Retinal pigment epithelial cell (primary cell): ENCODE measurements at regions not wholly inside any gene's neighbourhood (a gene's known extent, or its start where the extent isn't known, plus 50 kb on each side); places are given as distances from the start of the nearest gene placed in this dataset.
A peak's percentile ranks its signal among the peaks of the same experiment; 100 is the strongest.

Experiments used
- DNase-seq: peaks from one replicate; pipeline ENCODE4 v3.0.0-alpha.2; 2010; ENCODE audit warnings: low read depth
- H3K4me3 ChIP-seq: 2 replicates; pipeline ENCODE4 v1.5.1; 2011; ENCODE audit warnings: mild to moderate bottlenecking, low read length, control low read depth, moderate library complexity
- TF ChIP-seq, protein P1 (sequence below): conservative IDR thresholded peaks from 2 replicates; pipeline ENCODE4 v1.5.1; 2011; ENCODE audit warnings: low read depth, low read length, control low read depth, inconsistent platforms

DNA sequence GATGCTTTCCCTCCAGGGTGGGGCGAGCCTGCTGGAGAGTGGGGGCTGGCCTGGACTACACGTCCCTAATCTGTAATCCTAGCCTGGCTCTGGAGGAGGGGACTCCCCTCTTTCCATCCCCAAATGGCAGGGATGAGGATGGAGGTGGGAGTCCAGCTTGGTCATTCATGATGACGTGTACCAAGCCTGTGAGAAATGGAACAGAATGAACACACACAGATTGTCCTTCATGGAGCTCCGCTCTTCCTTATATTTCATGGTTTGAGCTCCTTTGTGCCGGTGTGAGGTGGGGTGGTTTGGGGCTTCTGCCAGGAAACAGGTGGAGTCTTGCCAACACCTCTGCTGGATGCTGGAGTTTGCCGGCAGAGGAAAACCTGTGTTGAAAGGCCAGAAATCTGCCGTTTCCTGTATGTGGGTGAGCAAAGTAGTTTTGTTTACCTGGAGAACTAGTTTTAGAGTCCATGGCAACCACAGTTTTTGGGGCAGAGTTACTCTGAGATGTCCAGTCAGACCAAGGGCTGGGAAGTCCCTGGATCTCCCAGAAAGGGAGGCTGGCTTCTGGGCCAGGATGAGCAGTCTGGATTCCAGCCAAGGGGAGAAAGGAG, 417.6 kb upstream of the MEX3C start:
- DNase-seq, result no peak
- no peak overlapping the region for H3K4me3 ChIP-seq
- TF ChIP-seq, protein P1, sequence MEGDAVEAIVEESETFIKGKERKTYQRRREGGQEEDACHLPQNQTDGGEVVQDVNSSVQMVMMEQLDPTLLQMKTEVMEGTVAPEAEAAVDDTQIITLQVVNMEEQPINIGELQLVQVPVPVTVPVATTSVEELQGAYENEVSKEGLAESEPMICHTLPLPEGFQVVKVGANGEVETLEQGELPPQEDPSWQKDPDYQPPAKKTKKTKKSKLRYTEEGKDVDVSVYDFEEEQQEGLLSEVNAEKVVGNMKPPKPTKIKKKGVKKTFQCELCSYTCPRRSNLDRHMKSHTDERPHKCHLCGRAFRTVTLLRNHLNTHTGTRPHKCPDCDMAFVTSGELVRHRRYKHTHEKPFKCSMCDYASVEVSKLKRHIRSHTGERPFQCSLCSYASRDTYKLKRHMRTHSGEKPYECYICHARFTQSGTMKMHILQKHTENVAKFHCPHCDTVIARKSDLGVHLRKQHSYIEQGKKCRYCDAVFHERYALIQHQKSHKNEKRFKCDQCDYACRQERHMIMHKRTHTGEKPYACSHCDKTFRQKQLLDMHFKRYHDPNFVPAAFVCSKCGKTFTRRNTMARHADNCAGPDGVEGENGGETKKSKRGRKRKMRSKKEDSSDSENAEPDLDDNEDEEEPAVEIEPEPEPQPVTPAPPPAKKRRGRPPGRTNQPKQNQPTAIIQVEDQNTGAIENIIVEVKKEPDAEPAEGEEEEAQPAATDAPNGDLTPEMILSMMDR, result no peak

DNA sequence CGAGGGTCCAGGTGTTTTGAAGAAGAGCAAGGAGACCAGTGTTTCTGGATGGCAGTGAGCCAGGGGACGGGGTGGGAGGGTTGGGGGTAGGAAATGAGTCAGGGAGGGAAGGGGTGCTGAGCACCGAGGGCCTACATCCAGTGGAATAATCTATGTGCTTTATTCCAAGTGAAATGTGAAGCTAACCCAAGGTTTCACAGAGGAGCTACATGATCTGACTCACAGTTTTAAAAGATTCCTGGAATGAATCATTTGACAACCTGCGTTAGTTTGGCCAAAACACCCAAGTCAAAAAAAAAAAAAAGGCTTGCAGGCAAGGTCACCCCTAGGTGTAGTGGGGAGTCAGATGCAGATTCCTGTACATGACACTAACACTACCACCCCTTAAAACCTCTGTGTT, 419.7 kb upstream of the MEX3C start:
- no peak overlapping the region for H3K4me3 ChIP-seq
- TF ChIP-seq, protein P1, result no peak
- no peak for DNase-seq

DNA sequence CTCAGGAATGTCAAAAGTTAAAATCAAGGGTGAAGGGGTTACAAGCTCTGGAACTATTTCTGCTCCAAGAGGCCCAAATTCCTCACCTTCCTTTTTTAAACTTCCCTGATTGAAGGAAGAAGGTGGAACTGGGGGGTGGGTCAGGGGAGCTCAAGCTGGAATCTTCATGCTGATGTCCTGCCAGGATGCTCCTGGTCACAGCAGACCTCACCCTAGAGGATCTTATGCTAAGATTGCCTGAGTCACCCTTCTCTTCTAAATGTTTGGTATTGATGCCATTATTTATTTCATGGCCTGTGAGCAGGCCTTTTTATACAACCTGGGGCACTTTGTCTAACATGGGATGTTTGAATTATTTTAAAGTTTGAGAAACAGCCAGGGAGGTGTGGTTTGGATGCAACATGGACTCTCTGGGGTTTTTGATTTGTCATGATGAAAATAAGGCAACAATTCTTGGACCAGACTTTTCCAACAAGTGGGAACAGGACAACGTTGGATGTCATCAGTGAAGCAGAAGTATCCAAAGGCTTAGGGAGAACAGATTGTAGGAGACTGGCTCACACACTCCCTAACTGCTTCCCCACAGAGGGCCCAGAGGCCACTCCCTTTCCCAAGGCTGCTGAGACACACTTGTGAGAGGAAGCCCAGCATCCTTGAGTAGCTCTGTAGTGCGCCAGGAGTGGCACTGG, 420.2 kb upstream of the MEX3C start:
- TF ChIP-seq, protein P1, result no peak
- no peak for DNase-seq
- H3K4me3 ChIP-seq, result no peak overlapping the region

DNA sequence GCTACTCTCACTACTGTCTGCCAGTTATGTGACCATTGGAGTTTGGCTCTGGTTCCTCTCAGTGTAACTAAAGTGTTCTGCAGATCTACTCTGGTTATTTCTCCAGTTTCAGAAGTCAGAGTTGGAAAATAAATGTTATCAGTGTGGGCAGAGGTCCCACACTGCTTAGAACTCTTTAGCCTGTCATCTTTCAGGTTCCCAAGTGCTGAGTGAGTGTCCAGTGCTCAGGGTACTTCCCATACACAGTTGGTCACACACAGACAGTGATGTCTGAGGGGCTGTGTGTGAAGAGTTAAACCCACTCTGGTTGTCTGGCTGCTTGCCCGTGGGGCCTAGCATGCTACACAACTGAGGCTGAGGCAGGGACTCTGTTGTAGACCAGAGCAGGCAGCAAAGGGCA, 421.8 kb upstream of the MEX3C start:
- TF ChIP-seq, protein P1, result no peak
- DNase-seq, result no peak
- no peak overlapping the region for H3K4me3 ChIP-seq

DNA sequence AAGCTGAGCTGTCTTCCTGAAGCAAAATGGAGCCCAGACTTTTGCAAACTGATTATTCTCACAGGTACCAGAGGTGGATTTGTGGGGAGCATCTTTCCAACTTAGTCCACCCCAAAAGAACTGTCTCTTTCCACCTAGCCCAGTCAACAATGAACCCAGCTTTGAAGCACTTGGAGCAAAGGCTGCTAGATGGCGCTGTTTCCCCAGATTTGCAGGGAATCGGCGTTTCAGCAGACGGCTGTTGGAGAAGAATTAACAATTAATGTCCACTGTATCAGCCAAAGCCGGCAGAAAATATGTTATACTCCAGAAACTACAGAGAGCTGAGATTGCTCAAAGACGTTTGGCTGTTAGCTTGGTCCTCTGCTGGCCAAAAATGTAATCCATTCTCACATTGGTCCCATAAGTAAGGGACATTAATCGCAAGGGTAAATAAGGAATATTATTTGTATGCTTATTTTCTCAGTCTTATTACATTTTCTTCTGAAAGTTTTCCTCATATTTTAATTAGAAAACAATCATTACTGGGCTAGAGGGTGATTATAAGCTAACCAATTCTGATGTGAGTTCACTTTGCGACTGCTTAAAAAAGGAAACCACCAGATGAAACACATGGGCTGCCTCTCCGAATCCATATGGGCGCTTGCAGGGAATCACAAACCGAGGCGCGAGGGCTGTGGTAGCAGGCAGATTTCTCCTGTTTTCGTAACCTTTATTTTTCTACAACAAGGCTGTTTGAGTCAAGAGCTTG, 423.8 kb upstream of the MEX3C start:
- no peak overlapping the region for H3K4me3 ChIP-seq
- DNase-seq, result peak; percentile 21
- TF ChIP-seq, protein P1, result peak; percentile 94

DNA sequence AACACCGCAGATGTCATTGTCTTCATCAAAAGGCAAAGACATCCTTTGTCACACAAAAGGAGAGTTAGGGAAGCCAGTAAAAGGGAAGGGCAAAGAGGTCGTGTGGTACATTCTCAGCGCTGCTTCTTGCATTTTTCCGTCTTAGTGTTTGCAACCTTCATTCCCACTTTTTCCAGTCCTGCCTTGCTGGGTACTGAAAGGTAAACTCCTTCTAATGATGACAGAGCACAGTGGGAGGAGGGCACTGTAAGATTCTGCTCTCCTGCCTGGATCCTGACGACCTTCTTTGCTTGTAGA, 424.3 kb upstream of the MEX3C start:
- TF ChIP-seq, protein P1, result no peak
- DNase-seq, result no peak
- no peak overlapping the region for H3K4me3 ChIP-seq

DNA sequence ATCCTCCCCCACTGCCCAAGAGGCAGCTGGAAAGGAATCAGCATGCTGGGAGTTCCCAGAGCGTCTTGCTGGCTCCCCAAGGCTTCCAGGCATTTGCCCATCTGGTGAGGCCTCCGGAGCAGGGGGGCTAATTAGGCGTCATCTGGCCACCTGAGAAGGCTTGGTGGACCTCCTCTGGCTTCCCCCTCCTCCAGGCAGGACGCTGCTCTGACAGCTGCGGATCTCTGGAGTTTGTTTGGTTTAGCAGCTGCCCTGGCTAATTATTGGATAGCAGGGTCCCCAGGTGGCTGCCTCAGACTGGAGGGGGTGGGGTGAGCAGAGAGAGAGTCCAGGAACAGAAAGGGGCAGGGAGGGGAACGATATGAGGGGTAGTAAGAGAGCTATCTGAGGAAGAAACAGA, 425.2 kb upstream of the MEX3C start:
- H3K4me3 ChIP-seq, result no peak overlapping the region
- TF ChIP-seq, protein P1, result no peak
- no peak for DNase-seq
